NCI-H460 (cell line): ENCODE measurements at regions not wholly inside any gene's neighbourhood (a gene's known extent, or its start where the extent isn't known, plus 50 kb on each side); places are given as distances from the start of the nearest gene placed in this dataset.
A peak's percentile ranks its signal among the peaks of the same experiment; 100 is the strongest.
"Not testable (repeated sequence)": the region's sequence is repeated elsewhere in the genome, so short reads cannot be mapped to it uniquely, and the experiment has no call there.

Experiments
- DNase-seq: peaks from one replicate; pipeline ENCODE4 v3.0.0-alpha.2; 2016; ENCODE audit warnings: low read depth; ENCODE audit errors: extremely low read depth

DNA sequence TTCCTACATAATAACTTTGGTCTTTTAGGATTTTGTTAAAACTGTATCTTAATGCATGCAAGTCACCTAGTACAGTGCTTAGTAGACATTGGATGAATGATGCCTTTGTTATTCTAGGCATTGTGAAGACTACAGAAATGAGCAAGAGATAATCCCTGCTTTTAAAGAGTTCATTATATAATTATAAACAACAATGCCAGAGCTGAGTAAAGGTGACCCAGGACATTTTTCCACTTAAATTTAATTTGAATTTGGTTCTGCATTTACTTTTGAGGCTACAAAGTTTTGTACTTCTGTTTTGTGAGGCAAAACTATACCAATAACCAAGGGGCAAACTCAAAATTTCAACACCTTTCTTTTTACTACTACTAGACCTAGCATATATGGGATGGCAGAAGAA lies 182.0 kb upstream of the SESN3 start:
- no peak for DNase-seq

DNA sequence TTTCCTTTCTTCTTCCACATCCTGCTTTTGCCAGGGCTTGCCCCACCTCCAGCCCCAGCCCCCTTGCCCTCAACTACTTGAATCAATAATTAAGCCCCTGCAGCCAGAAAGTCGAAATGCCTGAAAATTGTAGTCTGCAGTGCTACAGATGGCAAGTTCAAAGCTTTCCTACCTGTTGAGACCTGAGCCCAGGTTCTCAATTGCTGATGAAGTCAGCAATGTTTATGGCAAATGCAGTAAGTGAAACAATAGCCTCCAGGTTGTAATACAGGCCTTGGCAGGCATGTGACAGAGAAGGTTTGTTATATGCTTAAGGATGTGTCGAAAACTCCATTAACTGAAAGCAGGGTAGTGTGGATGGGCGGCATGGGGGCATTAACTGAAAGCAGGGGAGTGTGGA lies 181.1 kb upstream of the SESN3 start:
- no peak for DNase-seq

DNA sequence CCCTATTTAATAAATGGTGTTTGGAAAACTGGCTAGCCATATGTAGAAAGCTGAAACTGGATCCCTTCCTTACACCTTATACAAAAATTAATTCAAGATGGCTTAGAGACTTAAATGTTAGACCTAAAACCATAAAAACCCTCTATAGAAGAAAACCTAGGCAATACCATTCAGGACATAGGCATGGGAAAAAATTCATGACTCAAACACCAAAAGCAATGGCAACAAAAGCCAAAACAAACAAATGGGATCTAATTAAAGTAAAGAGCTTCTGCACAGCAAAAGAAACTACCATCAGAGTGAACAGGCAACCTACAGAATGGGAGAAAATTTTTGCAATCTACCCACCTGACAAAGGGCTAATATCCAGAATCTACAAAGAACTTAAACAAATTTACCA lies 179.7 kb upstream of the SESN3 start:
- not testable (repeated sequence) for DNase-seq

DNA sequence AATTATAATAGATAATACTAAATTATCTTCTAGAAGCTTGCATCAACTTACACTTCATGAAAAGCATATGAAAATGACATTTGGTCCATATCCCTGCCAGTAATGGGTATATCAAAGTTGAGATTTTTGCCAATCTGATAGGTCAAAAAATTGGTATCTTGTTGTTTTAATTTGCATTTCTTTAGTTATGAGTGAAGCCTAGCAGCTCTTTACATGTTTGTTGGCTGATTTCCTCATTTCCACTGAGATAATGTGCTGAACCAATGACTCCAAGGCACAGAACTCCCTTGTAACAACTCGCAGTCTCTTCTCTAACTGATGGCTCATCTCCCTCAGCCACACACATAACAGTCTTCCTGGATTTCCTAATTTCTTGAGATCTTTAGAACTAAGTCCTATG lies 175.3 kb upstream of the SESN3 start:
- DNase-seq, result no peak

DNA sequence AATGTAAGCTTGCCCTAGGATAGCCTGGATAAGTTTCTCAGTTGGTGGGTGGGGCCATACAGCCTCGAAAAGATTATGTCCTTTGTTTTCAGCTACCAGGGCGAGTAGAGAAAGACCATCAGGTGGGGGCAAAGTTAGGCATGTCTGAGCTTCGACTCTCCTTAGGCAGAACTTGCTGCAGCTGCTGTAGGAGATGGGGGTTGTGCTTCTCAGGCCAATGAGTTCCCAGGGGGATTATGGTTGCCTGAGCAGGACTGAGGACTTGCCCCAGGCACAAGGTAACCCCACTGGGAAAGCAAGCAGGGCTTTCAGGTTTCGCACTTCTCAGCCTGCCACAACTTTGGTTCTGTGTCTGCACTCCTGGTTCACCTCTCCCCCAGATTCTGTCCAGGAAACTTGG lies 173.4 kb upstream of the SESN3 start:
- DNase-seq, result no peak

DNA sequence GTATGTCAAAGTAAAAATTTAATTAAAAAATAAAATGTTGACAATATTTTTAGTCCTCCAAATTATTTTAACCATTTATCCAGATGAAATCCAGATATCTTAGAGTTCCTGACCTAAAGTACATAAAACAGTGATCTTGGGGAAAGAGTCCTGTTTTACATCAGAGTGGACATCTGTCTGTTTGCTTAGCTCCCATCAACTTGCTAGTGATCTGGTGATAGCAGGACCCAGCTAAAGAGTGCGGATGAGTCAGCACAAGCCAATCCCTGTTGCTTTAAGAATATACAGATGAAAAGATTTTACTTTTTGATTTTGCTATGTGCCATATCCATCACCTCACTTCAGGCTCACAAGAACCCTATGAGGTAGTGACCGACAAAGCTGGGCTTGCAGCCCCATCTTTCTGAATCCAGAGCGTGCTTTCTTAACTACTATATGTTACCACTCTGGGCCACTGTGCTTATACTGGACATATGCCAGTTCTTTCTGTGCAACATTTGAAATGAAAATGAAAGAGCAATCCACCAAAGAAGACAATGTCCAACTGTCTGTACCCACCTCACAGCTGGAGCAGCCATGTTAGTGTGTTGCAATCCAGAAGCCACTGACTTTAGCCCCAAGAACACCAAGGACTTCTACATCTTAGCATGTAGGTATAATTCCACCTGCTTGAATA lies 167.6 kb upstream of the SESN3 start:
- peak; percentile 76 for DNase-seq

DNA sequence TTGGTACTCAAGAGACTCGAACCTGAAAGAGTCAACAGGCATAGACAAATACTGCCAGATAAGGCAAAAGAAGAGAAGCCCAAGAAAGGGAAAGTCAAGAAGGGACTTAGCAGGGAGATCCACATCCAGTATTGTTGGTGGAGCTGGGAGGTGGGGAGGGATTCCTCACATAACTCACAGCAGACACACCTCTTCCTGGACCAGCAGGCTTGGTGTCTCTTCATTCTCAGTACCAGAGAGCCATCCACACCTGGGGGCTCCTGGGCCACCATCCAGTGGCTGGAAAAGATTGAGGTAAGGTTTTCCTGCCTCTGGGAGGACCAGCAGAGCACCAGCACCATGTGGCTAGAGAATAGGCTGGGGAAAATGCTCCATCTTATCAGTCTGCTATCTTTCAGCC lies 161.6 kb upstream of the SESN3 start:
- no peak for DNase-seq

DNA sequence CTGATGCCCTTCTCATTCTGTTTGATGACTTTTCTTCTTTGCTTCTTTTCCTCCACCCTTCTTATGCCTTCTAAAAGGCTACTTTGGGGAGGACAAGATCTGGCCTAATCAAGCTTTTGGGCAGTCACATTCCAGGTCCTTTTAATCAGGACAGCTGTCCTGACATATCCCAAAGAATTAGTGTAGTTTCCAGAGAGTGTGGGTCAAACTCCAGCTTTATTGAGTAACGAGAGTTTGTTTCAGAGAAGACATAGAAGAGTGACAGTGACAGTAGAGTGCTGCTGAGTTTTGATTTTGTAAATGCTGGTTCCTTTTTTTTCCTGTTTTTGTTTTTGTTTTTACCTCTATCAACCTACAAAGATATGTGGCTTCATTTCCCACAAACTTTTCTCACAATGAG lies 158.4 kb upstream of the SESN3 start:
- DNase-seq, result no peak

DNA sequence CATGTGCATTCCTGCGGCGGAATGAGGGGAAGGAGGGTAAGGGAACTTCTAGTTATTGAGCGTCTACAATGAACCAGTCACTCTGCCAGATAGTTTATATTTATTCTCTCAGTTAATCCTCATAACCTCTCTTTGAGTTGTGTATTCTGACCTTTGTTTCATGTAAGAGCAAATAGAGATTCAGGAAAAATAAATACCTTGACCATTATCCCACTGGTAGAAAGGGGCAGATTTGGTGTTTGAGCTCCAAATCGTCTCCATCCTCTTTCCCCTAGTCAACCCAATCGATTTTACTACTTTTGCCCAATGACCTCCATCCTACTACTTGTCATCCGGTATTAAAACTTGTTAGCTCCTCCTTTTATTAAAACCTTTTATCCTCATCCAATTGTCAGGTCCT lies 157.1 kb upstream of the SESN3 start:
- no peak for DNase-seq

DNA sequence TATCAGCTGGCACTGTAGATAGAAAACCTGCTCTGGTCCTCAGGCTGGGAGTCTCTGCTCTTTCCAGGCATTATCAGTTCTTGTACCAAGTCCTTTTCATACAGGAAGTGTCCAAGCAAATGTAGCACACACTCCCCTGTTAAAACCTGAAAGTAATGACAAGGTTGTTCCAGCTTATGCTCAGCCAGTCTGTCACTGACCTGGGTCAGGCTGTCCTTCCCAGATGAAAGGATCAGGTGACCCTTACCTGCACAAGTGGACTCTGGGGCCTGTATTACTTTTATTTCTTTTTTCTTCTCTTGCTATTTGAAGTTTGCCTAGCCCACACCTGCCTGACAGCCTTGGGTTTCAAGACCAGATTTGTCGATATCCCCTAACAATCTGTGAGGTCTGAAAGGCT lies 156.3 kb upstream of the SESN3 start:
- DNase-seq, result no peak

DNA sequence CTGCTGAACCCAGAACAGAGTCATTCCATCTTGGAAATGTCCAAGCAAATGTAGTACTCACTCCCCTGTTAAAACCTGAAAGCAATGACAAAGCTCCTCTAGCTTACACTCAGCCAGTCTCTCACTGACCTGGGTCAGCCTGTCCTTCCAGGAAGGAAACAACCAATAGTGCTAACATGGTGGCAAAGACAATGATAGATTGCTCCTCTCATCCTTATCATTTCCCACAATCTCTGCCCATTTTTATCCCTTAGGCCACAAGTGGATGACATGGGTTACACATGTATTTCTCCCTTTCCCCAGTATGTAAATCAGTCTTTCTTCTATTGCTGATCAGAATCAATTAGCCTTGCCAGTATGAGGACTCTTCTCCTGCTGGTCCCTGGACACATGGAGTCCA lies 154.6 kb upstream of the SESN3 start:
- no peak for DNase-seq

DNA sequence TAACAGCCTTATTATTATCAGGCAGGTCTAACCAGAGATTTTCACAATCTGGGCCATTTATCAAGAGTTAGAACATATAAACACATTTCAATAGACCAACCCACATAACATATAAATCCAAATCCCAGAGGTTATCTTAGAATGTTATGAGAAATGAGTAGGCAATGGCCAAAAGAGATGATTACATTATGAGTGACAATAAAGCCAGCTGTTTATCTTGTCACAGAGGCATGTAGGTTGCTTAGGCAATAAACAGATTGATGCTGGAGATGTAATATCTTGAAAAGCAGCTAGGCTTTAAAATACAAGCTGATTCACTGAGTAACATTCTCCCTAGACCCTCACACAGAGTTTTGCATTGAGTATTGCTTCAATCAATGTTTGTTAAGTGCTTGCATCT lies 148.5 kb upstream of the SESN3 start:
- DNase-seq, result no peak

DNA sequence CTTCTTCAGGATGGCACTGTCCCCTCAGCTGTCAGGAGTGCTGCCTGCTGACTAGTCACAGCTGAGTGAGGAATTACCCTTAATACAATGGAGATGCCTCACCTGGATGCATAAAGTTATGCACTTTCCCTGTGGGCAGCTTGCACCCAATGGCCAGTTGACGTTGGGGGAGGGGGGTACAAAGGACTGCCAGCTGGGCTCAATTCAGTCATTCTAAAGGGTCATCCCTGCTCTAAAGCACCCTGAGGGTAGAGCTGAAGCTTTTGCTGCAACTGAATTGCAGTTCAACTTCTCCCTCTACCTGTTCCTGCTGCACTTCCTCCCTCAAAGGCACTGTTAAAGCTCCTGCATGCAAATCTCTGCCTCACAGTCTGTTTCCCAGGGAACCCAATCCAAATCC lies 147.8 kb upstream of the SESN3 start:
- no peak for DNase-seq

DNA sequence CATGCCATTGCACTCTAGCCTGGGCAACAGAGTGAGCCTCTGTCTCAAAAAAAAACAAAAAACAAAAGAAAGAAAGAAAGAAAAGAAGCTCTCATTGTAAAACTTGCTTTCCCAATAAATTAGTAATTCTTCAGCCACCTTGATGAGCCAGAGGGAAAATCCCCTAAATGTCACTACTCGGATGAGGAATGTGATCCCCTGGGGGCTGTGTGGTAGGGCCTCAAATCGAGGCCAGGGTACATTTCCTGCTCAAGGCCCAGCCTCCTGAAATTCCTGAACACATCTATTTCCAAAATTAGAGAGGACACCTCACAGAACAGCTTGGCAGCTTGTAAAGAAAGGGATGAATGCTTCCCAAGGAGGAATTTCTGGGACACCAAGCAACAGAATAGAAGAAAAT lies 147.1 kb upstream of the SESN3 start:
- DNase-seq, result no peak

DNA sequence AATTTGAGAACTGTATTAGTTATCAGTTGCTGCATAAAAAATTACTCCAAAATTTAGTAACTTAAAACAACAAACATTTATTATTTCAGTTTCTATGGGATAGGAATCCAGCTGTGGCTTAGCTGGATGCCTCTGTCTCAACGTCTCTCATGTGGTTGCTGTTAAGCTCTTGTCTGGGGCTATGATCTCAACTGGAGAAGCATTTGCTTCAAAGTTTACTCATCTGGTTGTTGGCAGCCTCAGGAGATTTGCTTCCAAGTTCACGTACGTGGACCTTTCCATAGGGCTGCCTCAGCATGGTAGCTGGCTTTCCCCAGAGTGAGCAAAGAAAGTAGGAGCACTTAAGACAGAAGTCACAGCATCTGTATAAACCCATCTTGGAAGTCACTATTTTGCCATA lies 144.9 kb upstream of the SESN3 start:
- DNase-seq, result no peak

DNA sequence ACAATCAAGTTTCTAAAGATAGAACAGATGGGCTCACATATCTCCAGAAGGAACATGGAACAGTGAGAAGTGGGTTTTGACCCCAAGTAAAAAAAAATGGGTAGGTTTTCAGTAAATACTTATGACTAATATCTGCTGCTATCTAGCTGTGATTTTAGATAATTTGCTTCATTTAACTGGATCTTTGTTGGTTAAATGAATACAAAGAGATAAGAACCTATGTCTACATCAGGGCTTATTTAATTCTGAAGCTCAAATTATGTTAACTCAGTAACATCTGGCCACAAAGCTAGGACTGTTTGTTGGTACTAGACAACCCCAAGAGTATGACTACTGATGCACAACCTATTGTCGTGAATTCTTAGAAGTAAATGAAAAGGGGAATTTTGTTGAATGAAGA lies 144.4 kb upstream of the SESN3 start:
- no peak for DNase-seq

DNA sequence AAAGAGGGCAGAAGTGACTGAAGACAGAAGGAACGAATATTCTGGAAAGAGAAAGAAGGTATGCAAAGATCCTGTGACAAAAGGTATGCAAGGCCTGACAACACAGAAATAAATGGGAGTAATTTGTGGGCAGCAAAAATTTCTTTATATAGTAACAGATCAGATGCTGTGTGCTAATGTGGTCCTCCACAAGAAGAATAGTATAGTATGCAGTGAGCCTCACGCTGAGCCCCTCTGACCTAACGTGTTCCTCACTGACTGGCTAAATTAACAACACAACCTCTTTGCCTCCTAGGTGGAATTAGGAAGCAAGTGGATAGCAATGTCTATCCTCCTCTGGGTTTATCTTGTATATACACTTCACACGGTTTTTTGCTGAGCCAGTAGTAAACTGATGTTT lies 143.1 kb upstream of the SESN3 start:
- DNase-seq, result no peak

DNA sequence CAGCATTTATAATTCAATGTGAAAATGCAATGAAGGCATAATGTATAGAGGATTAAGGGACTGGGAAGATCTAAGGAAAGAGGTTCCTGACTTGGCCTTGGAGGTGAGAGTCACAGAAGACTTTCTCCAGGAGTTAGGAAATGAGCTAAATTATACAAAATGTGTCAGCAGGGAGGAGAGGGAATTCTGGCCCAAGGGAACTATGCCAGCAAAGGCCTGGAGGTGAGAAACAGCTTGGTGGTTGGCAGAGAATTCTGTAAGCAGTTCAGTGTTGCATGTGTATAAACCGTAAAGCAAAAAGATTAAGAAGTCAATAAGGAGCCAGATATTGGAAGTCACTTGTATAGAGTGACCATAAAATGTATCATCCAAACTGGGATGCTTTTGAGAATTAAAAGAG lies 142.2 kb upstream of the SESN3 start:
- DNase-seq, result no peak

DNA sequence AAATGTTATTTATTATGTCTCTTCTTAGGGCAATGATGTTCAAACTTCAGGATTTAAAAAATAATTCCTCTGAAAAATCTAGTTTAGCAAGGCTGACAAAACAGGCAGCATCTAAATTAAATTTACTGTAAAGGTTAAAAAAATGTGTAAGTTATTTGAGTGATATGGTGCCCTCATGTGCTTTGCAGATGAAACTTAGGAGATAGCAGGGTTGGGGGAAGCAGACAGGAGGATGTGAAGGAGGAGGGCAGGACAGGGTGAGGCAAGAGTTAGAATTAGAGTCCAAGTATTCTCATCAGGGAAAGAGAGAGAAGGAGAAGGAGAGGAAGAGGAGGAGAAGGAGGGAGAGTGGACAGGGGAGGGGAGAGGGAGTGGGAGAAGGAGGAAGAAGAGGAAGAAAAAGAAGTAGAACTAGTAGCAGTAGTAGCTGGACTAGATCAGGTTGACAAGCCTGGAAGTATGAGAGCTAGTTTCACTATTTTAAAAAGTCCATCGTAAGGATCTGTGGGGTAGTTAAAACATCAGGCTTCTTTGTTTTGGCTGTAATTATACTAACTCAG lies 141.2 kb upstream of the SESN3 start:
- DNase-seq, result no peak

DNA sequence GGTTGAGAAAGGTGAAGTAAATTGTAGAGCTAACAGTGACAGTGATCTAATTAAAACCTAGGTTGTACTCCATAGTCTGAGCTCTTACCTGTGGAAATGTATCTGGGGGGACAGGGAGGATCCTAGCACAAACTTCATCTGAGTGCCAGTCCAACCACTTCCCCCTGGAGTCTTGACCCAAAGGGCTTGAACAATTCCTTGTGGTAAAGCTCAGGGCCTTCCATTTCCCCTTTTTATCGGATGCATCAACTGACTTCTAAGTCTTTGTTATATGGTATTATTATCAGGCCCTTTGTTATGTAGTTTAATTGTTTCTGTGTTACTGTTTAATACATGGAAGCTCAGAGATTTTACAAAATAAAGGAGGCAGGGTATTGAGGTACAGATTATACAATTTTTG lies 140.2 kb upstream of the SESN3 start:
- no peak for DNase-seq

DNA sequence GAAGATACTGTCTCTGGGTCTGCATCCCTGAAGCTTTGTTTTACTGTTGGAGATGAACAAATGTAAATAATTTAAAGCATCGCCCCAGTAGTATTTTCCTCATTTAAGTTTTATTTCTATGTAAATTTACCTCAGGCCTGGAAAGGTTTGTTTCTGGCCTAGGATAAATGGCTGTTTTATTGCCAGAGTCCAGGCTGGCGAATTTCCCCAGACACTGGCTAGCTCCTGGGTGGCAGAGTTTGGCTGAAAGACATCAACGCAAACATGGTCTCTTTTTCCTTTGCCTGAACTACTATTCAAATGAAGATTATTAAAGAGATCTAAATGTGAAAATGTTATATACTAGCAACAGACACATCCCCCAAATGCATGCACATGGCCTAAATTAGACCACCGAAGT lies 136.7 kb upstream of the SESN3 start:
- DNase-seq, result no peak

DNA sequence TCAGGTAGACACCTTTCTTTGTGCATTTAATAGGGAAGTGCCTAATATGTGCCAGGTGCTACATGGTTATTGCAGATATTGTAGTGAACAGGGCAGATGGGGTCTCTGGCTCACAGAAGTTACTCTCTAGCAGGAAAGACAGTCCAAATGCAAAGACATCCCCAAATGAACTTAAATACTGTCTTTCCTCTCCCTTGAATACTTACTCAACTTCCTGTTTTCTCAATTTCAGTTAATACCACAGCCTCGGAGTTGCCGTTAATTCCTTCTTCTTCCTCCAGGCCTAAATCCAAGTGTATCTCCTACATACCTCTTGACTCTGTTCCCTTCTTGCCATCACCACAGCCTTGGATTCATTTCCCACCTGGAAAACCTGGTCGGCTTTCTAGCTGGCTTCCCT lies 134.3 kb upstream of the SESN3 start:
- no peak for DNase-seq
